B cell (primary cell): ENCODE measurements at regions not wholly inside any gene's neighbourhood (a gene's known extent, or its start where the extent isn't known, plus 50 kb on each side); places are given as distances from the start of the nearest gene placed in this dataset.
"Not testable (repeated sequence)": the region's sequence is repeated elsewhere in the genome, so short reads cannot be mapped to it uniquely, and the experiment has no call there.

Experiments used
- ATAC-seq: fragments of 200-7000 bp; cut with Tn5 transposase; one replicate; pipeline ENCODE4 v1.10.0; 2021; ENCODE audit warnings: low read depth, mild to moderate bottlenecking, moderate number of reproducible peaks, moderate library complexity
- CTCF ChIA-PET: fragments of 350-600 bp; sonication (Branson Sonifier 250); formaldehyde crosslinking; loops from one replicate; lab custom pipeline; 2021; ENCODE audit warnings: antibody characterized with exemption, inconsistent platforms; lab: Charles Lee
- POLR2A ChIA-PET: fragments of 350-600 bp; sonication (Branson Sonifier 250); formaldehyde crosslinking; loops from one replicate; lab custom pipeline; 2021; ENCODE audit warnings: antibody characterized with exemption; lab: Charles Lee
- DNase-seq: peaks from one replicate; pipeline ENCODE4 v3.0.0; 2013
- H2AFZ ChIP-seq: 2 replicates; pipeline ENCODE4 v1.6.1; 2012; ENCODE audit warnings: mild to moderate bottlenecking, low read depth, low read length; ENCODE audit not compliant: insufficient read depth, poor library complexity, severe bottlenecking
- H3K27ac ChIP-seq, 2 donors: 1 replicate in 1 of 2; 2 replicates in 1 of 2; pipeline ENCODE4 v1.5.1; 2012 to 2013; ENCODE audit warnings: low read length in 2 of 2, mild to moderate bottlenecking in 2 of 2, moderate library complexity in 1 of 2
- H3K27me3 ChIP-seq, 4 experiments: fragments of 200-600 bp in 1 of 4; sonication (generic) in 1 of 4; replicated peaks in 1 of 4; 1 replicate in 2 of 4; 2 replicates in 2 of 4; pipeline versions ENCODE4 v1.6.1 to v1.7.0; 2013 to 2016; ENCODE audit warnings: low read length in 3 of 4, mild to moderate bottlenecking in 2 of 4, mixed read lengths in 1 of 4, moderate library complexity in 1 of 4; ENCODE audit not compliant: insufficient read depth in 4 of 4, control insufficient read depth in 3 of 4; ENCODE audit errors: control extremely low read depth in 1 of 4
- H3K36me3 ChIP-seq, 2 experiments: replicated peaks in 1 of 2; 1 replicate in 1 of 2; 2 replicates in 1 of 2; pipeline versions ENCODE4 v1.6.1 to v1.7.1; 2013; ENCODE audit warnings: low read length in 1 of 2; ENCODE audit not compliant: insufficient read depth in 2 of 2, control insufficient read depth in 1 of 2; ENCODE audit errors: control extremely low read depth in 1 of 2, extremely low read depth in 1 of 2
- H3K4me1 ChIP-seq, 2 donors: fragments of 200-600 bp in 1 of 2; sonication (generic) in 1 of 2; 1 replicate in 1 of 2; 2 replicates in 1 of 2; pipeline versions ENCODE4 v1.5.1 to v1.6.1; 2013 to 2017; ENCODE audit warnings: low read length in 2 of 2; ENCODE audit not compliant: control insufficient read depth in 2 of 2, insufficient read depth in 2 of 2
- H3K4me2 ChIP-seq: replicated peaks from 2 replicates; pipeline ENCODE3; 2012; ENCODE audit warnings: mild to moderate bottlenecking, low read depth, low read length; ENCODE audit not compliant: poor library complexity, severe bottlenecking
- H3K4me3 ChIP-seq, 5 experiments: fragments of 200-600 bp in 1 of 5; sonication (generic) in 1 of 5; 1 replicate in 3 of 5; 2 replicates in 2 of 5; pipeline versions ENCODE4 v1.5.1 to v1.7.0; 2011 to 2016; ENCODE audit warnings: low read length in 4 of 5, mild to moderate bottlenecking in 4 of 5, low read depth in 2 of 5, control low read depth in 1 of 5, moderate library complexity in 1 of 5; ENCODE audit not compliant: insufficient read depth in 1 of 5; ENCODE audit errors: control extremely low read depth in 1 of 5, extremely low read depth in 1 of 5
- H3K79me2 ChIP-seq: fragments of 200-600 bp; sonication (generic); one replicate; pipeline ENCODE4 v1.6.0; 2016; ENCODE audit warnings: low read length; ENCODE audit not compliant: control insufficient read depth, insufficient read depth
- H3K9ac ChIP-seq: fragments of 200-600 bp; sonication (generic); 2 replicates; pipeline ENCODE4 v1.6.1; 2017; ENCODE audit warnings: mild to moderate bottlenecking, low read length, moderate library complexity
- H3K9me3 ChIP-seq, 3 donors: one replicate each; pipeline versions ENCODE4 v1.6.1 to v1.7.1; 2013; ENCODE audit warnings: low read length in 2 of 3; ENCODE audit not compliant: control insufficient read depth in 2 of 3, insufficient read depth in 1 of 3; ENCODE audit errors: control extremely low read depth in 1 of 3
- H4K20me1 ChIP-seq: 2 replicates; pipeline ENCODE4 v1.6.0; 2012; ENCODE audit warnings: mild to moderate bottlenecking, low read length; ENCODE audit not compliant: insufficient read depth, control insufficient read depth, poor library complexity, severe bottlenecking
- H3K27ac Mint-ChIP-seq: one replicate; pipeline ENCODE4 v1.8.0; 2021; ENCODE audit warnings: mixed read lengths
- H3K27me3 Mint-ChIP-seq: one replicate; pipeline ENCODE4 v1.8.0; 2021; ENCODE audit warnings: mixed read lengths
- H3K4me1 Mint-ChIP-seq: one replicate; pipeline ENCODE4 v1.8.0; 2021; ENCODE audit warnings: mixed read lengths
- H3K4me3 Mint-ChIP-seq: one replicate; pipeline ENCODE4 v1.8.0; 2021; ENCODE audit warnings: mixed read lengths
- H3K9me3 Mint-ChIP-seq: one replicate; pipeline ENCODE4 v1.8.0; 2022; ENCODE audit warnings: mixed read lengths; ENCODE audit not compliant: insufficient read depth
- CTCF ChIP-seq: fragments of 200-600 bp; IDR thresholded peaks from one replicate; pipeline ENCODE4 v1.8.0; 2022; ENCODE audit warnings: antibody characterized with exemption, mild to moderate bottlenecking
- EZH2 ChIP-seq: IDR thresholded peaks from 2 replicates; pipeline ENCODE4 v1.6.1; 2012; ENCODE audit warnings: borderline replicate concordance, low read depth, mild to moderate bottlenecking, moderate library complexity, low read length; ENCODE audit not compliant: insufficient read depth, poor library complexity, severe bottlenecking
- WGBS: methylation state at CpG from one replicate; pipeline ENCODE4 v1.1.5; 2013; ENCODE audit warnings: missing lambda C conversion rate; ENCODE audit not compliant: insufficient coverage; 5-methylcytosine and 5-hydroxymethylcytosine counted together
- intact Hi-C: fragments of 100-400 bp; cut with micrococcal nuclease; formaldehyde crosslinking; loops from one replicate; pipeline ENCODE4 v1.10.0; 2022

DNA sequence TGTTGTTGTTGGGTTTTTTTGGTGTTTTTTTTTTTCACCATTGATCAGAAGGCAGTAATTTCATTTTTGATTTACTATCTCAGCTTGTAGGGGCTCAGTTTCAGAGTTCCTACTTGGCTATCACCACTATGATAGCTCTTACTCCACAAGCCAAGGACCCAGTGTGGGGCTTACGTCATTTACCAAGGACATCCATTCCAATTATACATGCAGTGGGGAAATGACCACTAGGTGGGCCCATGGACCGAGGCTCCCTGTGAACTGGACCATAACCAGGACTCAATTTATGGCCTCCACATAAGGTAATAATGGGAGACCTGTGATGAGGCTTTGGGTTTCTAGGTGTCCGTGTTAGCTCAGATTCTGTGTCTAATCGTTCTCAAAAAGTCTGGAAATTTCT, 67.5 kb upstream of the CACNA1D start:
- Histone ChIP-seq H3K9ac (no peak overlapping the region), H3K27me3 (no peaks in the 10 kb centered on the region), H4K20me1 (no peaks in the 10 kb centered on the region), H2AFZ (no peak overlapping the region), H3K79me2 (no peaks in the 10 kb centered on the region), H3K27ac (no peak overlapping the region), H3K4me3 (no peak overlapping the region), H3K9me3 (no peaks in the 10 kb centered on the region), H3K36me3 (no peaks in the 10 kb centered on the region), H3K4me1 (peaks cover 22 to 25% of the 10 kb centered on the region in 2 donors), H3K4me2 (no peak overlapping the region)
- H3K4me3 Mint-ChIP-seq, result no peak overlapping the region
- TF ChIP-seq CTCF (no peak), EZH2 (no peak)
- H3K9me3 Mint-ChIP-seq, result no peaks in the 10 kb centered on the region
- intact Hi-C loops, result no loop called here
- ATAC-seq (no peak), DNase-seq (no peak)
- no CpG with 5 or more reads among the region's 4 CpGs for WGBS
- H3K27me3 Mint-ChIP-seq, result no peaks in the 10 kb centered on the region
- CTCF ChIA-PET, result no interaction called here
- POLR2A ChIA-PET, result no interaction called here
- peaks cover 33% of the 10 kb centered on the region for H3K4me1 Mint-ChIP-seq
- H3K27ac Mint-ChIP-seq, result no peak overlapping the region

DNA sequence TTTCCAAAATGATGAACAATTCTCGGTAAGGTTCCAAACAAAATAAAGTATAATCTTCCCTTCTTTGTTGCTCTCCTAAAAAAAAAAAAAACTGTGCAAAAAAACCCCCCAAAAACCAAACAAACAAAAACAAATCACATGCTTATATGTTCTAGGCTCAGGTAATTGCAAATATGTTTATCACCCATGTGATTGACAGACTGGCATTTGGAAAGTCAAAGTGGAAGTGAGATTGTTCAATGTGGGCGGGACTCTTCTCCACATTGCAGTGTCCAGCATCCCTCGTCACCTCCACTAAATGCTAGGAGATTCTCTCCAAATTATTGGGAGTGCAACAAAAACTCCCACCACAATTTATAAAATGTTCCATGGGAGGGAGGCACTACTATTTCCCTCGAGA, 57.6 kb upstream of the CACNA1D start:
- Mint-ChIP-seq H3K27ac (no peak overlapping the region), H3K27me3 (peaks cover 11% of the 10 kb centered on the region), H3K9me3 (no peaks in the 10 kb centered on the region), H3K4me1 (no peaks in the 10 kb centered on the region), H3K4me3 (no peak overlapping the region)
- no peak overlapping the region for H3K9ac ChIP-seq
- H4K20me1 ChIP-seq, result no peaks in the 10 kb centered on the region
- ChIA-PET CTCF (no interaction called here), POLR2A (no interaction called here)
- H3K4me1 ChIP-seq, result no peaks in the 10 kb centered on the region
- TF ChIP-seq CTCF, result no peak
- TF ChIP-seq EZH2, result no peak
- no peaks in the 10 kb centered on the region for H3K27me3 ChIP-seq
- no peaks in the 10 kb centered on the region for H3K79me2 ChIP-seq
- WGBS, result no CpG with 5 or more reads among the region's 4 CpGs
- no peak overlapping the region for H3K4me3 ChIP-seq
- intact Hi-C loops, result no loop called here
- ATAC-seq (no peak), DNase-seq (no peak)
- H3K27ac ChIP-seq, result no peak overlapping the region
- no peaks in the 10 kb centered on the region for H3K36me3 ChIP-seq
- H3K4me2 ChIP-seq, result no peak overlapping the region
- no peak overlapping the region for H2AFZ ChIP-seq
- H3K9me3 ChIP-seq, result no peaks in the 10 kb centered on the region

DNA sequence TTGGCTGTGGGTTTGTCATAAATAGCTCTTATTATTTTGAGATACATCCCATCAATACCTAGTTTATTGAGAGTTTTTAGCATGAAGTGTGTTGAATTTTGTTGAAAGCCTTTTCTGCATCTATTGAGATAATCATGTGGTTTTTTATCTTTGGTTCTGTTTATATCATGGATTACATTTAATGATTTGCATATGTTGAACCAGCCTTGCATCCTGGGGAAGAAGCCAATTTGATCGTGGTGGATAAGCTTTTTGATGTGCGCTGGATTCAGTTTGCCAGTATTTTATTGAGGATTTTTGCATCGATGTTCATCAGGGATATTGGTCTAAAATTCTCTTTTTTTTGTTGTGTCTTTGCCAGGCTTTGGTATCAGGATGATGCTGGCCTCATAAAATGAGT, 51.5 kb upstream of the CACNA1D start:
- H3K79me2 ChIP-seq, H3K9ac ChIP-seq, H3K4me2 ChIP-seq, H3K27me3 ChIP-seq, H3K4me3 ChIP-seq, H3K4me1 ChIP-seq, H3K4me3 Mint-ChIP-seq, H3K27ac Mint-ChIP-seq, H3K9me3 ChIP-seq, POLR2A ChIA-PET, H3K27ac ChIP-seq, CTCF ChIA-PET, DNase-seq, ATAC-seq, H2AFZ ChIP-seq, intact Hi-C loops, H4K20me1 ChIP-seq, H3K9me3 Mint-ChIP-seq, H3K36me3 ChIP-seq: not testable (repeated sequence)
- WGBS, result 95% methylated on average over 2 of the region's 3 CpGs
- peaks cover 11% of the 10 kb centered on the region for H3K4me1 Mint-ChIP-seq
- H3K27me3 Mint-ChIP-seq, result peaks cover 19% of the 10 kb centered on the region
